SK-MEL-5 (cell line): ENCODE measurements at regions not wholly inside any gene's neighbourhood (a gene's known extent, or its start where the extent isn't known, plus 50 kb on each side); places are given as distances from the start of the nearest gene placed in this dataset.

Experiments
- DNase-seq: peaks from one replicate; pipeline ENCODE4 v3.0.0-alpha.2; 2016; ENCODE audit warnings: low read depth, low spot score
- in situ Hi-C: cut with HindIII; loops from 2 replicates; pipeline ENCODE4 v1.10.0; 2016; ENCODE audit warnings: low sequenced_read_pairs, high pct_unique_total_duplicates, low pct_unique_long_range_greater_than_20kb

DNA sequence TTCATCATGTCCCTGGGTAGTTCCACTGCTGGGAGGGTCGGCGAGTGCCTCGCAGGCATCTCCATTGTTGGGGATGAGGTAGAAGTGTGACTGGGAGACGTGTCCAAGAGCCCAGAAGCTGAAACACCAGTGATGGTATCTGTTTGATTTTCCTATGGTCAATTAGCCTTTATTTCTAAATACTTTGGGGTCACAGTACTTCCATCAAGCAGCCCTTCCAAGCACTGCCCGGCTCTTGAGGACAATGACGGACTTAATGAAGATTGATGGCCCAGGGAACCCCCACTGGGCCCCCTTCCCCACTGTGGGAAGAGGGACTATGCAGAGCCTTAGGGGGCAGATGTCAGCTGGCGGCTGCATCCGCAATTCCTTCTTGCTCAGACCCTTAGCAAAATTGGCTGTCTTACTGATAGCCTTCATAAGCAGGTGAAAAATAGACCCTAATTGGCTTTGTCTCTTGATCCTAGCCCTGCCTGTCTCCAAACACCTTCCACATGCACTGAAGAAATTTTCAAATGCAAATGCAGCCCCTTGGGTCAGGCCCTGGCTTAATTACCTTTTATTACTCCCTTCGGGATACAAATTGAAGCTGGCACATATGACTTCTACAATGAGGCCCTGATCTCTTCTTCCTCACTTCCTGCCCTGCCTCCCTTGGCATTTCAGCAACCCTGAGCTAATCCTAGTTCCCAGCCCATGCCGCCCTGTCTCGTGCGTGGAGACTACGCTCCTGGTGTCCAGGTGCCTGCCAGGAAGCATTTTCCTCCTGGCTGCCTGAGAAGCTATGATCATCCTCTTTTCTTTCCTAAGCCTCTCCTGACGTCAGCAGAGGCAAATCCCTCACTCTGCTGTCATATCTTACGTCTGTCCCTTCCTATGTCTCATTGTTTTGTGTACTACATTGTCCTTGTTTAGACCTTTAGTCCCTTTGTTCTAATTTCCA lies 124.5 kb upstream of the GDF10 start:
- in situ Hi-C loops: no loop called here
- DNase-seq: no peak

DNA sequence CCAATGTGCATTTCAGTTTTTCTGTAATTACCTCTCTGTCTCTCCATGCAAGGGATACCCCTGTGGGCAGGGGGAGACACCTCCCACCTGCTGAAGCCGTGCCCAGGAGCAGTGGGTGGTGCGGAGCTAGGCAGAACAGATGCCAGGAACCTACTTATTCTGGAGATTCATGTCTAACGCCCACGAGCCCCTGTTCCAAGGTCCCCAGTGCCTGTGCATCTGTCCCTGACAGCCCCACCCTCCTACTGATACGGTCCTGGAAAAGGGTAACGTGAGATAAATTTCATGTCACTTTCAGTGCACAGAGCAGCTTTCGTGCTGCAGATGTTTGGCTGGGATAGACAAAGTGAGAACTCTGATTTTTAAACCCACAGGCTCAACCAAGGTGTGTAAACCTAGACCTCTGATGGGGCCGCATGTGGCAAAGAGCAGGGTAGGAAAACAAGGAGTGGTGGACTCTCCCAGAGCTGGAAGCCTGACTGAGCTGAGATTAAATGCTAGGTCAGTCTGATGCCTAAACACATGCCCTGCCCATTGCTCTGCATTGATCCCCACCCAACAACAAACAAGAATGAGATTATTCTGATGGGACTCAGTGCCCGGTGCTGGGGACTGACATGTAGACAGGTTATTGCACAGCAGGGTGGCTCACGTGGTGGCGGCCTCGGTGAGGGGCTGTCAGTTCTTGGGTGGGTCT lies 123.6 kb upstream of the GDF10 start:
- in situ Hi-C loops: no loop called here
- DNase-seq: no peak

DNA sequence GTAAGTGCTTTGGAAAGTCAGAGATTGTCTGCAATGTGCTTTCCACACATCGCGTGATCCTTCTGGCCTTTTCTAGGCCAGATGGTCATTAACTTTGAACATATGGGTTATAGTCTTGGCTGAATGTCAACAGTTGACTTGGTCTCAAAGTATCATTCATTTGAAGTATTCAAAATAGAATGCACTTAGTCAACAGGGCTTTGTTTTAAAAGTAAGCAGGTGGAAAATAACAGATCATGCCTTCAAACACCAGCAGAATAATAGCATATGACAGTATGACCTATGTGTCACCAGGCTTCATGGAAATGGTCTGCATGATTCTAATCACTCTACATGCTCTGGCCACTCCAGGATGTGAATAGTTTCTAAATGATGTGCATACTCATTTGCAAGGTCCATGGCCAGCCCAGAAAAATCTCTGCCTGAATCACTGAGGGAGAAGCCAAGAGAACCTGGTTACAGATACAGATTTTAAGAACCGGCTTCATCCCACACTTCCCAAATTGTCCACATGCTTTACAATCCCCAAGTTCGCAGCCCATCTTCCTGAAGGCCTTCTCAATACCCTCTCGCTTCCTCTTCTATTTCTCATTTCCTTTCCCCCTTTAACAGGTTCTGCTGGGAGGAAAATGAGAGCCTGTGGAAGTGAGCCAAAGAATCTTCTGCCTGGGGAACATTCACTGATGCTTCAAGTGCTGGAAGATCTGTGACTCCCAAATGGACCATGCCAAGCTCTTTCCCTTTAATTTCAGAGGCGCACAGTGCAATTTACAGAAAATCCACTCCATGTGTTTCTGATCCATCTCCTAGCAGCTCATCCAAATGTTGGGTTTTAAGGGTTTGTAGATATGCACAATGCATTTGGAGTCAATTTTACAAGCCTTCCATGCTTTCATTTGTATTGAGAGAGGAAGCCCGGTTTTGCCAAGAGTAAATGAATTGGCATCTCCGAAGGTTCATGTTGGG lies 122.8 kb upstream of the GDF10 start:
- DNase-seq: no peak
- in situ Hi-C loops: no loop called here

DNA sequence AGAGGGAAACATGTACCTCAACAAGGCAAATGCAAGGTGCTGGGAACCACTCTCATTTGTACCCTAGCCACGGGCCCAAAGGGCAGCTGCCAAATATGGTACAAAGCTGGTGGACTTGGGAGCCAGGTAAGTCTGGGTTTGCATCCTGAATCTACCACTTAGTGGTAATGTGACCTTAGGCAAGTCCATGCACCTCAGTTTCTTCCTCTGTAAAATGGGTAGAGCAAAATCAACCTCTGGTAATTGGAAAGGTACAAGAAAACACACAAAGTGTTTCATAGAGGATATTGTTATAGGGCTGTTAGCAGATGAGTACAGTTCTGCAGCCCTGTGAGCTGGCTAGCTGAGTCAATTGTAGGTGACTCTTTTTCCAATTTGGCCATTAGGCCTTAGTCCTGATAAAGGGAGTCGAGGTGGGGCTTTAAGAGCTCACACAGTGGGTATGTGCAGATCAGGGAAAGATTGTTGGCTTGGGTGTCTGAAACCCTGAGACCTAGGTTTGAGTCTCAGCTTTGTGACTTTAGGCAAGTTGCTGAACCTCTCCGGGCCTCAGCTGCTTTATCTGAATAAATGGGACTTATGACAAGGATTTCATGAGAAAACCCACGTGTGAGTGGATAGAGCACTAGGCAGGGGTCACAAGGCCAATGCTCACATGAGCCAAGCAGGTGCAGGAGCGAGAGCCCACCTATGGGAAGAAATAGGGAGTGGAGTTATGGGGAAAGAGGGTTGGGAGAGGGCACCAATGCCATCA lies 121.3 kb upstream of the GDF10 start:
- in situ Hi-C loops: no loop called here
- DNase-seq: no peak

DNA sequence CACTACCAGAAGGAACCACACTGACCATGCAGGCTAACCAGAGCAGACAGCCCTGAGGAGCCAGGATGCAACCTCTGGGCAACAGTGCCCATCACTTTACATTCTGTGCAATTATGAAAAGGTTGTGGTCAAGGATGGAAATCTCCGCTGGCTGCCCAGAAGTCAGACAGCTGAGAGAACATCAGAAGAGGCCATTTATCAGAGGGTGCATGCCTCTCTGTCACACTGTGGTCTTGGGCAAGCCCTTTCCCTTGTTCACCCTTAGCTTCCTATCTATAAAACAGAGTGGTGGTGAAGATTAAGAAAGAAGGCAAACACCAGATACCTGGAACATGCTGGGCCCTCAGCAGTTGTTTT lies 120.7 kb upstream of the GDF10 start:
- no peak for DNase-seq
- in situ Hi-C loops: no loop called here

DNA sequence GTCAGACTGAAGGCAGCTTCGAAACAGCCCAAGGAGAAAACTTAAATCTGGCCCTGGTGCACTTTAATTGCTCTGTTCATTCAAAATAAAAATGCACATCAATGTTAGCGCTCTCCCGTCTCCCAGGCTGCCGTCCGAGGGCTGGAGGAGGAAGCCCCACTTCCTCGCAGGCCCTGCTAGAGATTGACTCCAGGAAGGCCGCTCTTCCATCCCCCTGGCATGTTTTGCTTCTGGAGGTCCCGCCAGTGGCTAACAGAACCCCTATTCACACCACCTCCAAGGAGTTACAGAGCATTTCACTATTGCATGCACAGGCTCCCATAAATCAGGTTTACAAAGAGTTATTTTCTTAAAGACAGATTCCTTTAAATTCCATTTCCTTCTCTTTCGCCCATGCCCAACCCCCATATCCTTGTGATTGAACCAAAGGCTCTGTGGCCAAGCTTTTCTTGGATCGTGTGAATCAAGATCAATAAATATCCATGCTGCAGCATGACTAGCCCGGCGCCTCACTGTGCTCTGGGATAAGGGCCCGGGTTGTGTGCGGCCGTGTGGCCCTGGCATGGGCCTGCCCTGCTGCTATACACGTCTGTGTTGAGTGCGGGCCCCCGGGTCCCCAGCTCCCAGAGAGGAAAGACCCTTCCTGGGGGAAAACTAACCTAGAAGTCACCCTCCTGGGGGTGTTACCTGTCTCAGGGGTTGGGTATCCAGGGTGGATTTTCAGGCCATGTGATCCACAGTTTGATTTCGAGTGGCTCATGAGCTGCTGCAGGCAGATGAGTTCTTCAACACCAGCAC lies 118.7 kb upstream of the GDF10 start:
- in situ Hi-C loops: no loop called here
- DNase-seq: no peak

DNA sequence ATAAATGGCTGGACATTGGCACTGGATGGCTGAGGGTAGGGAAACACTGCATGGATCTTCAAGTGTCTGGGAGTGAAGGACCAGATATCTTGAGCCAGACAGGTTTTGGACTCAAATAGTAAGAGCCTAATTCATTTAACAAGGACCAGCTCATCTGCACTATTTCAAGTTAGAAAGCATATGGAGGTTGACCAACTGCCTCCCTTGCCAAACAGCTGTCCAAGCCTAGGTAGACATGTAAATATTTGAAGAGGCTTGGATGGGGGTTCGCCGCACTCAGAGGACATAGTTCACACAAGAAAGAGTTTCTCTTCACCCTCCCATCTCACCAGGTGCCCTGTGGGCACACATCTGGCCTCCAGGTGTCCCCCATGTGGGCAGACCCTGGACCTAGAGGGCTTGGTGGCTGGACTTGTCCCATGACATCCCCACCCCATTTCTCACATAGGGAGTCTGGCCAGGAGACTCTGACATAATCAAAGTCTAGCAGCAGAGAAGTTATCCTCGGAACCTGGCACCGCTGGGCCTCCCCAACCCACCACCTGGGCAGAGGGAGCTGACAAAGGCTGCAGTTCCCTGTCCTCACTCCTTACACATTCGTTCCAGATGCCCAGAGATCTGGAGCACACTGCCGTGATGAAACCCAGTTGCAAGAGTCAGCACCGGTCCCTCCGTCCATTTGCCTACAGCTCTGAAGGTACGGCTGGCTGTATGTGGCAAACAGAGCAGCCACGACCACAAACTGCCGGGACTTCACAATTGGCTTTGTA lies 116.9 kb upstream of the GDF10 start:
- no peak for DNase-seq
- in situ Hi-C loops: no loop called here

DNA sequence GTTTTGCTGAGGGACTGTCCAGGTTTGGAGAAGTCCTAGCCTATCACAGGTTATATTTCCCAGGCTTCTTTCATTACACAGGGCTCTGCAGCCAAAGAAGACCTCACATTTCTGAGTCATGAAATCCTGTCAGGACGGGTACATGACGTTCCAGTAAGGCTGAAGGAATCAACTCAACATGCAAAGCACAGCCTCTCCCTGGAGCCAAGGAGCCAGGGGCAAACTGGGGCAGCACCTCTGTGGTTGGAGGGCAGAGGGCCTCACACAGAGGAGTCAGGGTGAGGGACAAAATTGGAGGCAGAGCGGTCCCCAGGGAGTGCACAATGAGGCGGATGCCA lies 116.3 kb upstream of the GDF10 start:
- in situ Hi-C loops: no loop called here
- no peak for DNase-seq

DNA sequence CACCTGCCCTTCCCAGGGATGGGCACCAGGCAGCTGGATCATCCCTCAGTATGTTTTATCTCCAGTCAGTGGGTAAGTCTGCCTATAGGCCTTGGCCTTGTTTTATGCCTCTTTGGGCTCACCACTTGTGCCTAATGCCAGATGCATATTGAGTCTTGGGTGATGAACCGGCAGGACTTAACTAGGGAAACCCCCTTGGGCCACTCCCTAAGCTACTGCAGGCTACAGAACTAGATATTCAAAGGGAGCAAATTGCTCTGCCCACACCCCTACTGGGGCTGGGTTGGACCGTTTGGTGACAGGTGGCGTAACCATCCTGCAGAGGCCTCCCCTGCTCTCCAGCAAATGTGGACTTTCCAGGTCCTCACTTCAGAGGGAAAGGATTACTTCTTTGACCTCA lies 115.7 kb upstream of the GDF10 start:
- in situ Hi-C loops: no loop called here
- no peak for DNase-seq

DNA sequence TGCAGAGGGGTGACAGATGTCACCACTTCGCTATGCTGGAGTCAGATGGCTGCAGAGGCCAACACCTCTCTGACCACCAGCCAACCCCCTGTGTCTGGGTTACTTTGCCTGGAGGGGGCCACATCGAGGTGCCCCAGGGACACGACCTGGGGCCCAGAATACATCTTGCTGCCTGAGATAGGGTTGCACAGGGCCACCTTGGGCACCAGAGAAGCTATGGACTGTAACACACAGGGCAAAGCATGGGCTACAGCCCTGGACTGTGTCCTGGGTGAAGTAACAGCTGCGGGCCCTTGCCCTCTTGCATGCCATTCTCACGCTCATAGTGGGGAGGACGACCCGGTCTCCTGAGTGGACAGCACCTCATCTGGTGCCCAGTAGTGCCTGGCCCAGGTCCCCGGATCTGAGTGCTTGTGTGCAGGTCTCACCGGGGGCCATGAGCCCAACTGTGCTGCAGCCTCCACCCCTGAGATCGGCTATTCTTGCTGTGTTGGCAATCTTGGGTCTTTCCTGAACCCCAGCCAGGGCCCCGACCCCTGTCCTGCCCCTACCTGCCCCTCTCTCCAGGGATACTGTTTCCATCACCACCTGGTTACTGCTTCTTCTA lies 115.2 kb upstream of the GDF10 start:
- DNase-seq: no peak
- in situ Hi-C loops: no loop called here

DNA sequence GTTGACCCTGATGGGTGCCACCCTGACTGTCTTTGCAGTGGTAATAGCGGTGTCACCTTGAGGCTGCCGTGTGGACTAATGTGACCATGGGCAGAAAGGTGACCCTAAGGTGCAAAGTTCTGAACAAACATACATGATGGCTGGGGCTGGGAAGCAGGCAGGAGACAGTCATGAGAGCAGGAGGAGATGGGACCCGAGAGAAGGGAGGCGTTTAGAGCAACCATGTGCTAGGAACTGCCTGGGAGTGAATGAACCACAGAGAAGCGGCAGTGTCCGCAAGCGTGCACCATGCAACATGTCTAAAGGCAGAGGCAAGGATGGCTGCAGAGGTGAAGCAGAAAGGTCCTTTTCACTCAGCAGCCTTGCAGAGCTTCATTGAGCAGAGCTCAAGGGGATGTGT lies 113.1 kb upstream of the GDF10 start:
- no peak for DNase-seq
- in situ Hi-C loops: no loop called here

DNA sequence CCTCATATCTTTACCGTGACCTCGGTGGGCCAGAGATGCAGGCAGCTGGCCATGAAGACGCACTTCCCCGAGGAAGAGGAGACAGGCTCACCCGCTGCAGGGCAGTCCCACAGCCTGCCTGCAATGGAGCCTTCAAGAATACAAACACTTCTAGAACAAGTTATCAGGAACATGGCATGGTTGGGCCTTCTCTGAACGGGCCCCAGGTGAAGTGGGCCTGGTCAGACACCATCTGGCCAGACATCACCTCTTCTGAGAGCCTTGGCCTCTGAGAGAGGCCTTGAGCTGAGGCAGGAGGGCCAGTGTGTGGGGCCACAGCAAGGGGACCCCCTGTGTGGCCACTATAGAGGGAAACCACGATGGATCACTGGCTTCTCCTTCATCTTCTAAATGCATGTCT lies 112.4 kb upstream of the GDF10 start:
- in situ Hi-C loops: no loop called here

DNA sequence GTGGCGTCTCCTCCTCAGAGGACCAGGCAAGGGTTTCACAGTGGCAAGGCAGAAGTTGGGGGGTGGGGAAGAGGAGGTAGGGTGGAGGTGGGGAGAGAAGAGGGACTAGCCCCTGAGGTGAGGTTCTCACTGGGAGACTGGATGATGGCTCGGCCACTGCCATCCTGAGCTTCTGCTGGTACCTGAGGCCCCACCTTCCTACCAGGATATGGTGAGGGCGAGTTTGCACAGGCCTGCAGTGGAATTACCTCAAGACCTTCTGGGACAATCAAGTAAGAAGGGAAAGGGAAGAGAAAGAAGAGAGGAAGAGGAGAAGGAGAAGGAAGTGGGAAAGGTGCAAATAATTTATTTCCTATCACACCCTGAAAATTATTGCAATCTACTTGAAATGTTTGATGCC lies 111.8 kb upstream of the GDF10 start:
- in situ Hi-C loops: no loop called here
- no peak for DNase-seq

More for the DNA sequence above, 112.4 kb upstream of the GDF10 start:
- DNase-seq: no peak

DNA sequence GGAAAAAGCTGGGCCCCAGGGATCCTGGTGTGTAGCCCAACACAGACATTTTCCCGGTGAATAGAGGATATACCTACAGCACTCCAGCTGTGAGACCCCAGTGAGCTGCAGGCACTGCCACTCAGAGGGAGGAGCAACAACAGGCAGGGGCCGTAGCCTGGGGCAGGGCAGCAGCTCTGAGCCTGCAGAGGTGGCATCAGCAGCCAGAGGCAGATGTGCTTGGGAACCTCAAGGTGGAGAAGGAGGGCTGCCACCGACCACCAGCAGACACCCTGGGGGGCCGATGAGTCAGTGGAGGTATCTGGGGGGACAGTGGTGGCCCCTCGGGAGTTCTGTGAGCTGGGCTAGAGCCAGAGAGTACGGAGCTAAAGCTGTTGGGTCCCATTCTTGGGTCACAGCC lies 110.2 kb upstream of the GDF10 start:
- in situ Hi-C loops: no loop called here
- DNase-seq: no peak

DNA sequence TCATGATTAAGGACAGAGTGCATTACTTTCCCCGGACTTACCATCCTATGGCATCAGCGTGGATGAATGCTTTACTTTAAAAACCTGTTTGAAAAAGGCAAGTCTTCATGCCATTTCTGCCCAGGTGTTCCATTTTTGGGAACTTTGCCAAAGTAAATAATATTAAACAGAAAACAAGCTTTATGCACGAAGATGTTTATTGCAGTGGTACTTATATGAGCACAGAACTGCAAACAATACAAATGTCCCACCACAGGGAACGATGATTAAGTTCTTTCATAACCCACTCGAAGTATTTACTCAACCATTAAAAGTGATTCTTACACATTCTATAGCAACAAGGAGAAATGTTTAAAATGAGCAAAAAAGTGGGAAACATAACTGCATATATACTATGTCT lies 109.7 kb upstream of the GDF10 start:
- in situ Hi-C loops: no loop called here
- no peak for DNase-seq
